GM21737 (cell line): ENCODE measurements at regions not wholly inside any gene's neighbourhood (a gene's known extent, or its start where the extent isn't known, plus 50 kb on each side); places are given as distances from the start of the nearest gene placed in this dataset.

Experiments
- ATAC-seq: cut with Tn5 transposase; IDR thresholded peaks from one replicate; pipeline ENCODE4 v1.9.1; 2021; ENCODE audit warnings: mild to moderate bottlenecking, moderate library complexity; ENCODE audit not compliant: unreplicated experiment

- ATAC-seq, result no peak
These were observed 574.4 kb downstream of the TNS3 start for GRCh38 chr7:47007471-47007870.

- ATAC-seq, result no peak
These were observed 581.4 kb downstream of the TNS3 start for GRCh38 chr7:47000561-47000960.

- ATAC-seq, result no peak
These were observed 582.0 kb downstream of the TNS3 start for GRCh38 chr7:46999866-47000265.

GRCh38 chr7:46996972-46997371, 584.9 kb downstream of the TNS3 start:
- no peak for ATAC-seq

- ATAC-seq, result no peak
These were observed 588.5 kb downstream of the TNS3 start for GRCh38 chr7:46993396-46993795.

GRCh38 chr7:46990761-46991160, 591.1 kb downstream of the TNS3 start:
- no peak for ATAC-seq

- no peak for ATAC-seq
These were observed 592.7 kb downstream of the TNS3 start for GRCh38 chr7:46989247-46989646.

- ATAC-seq, result no peak
These were observed 599.0 kb downstream of the TNS3 start for GRCh38 chr7:46982928-46983327.

GRCh38 chr7:46979439-46979838, 602.5 kb downstream of the TNS3 start:
- no peak for ATAC-seq

- no peak for ATAC-seq
These were observed 606.4 kb downstream of the TNS3 start for GRCh38 chr7:46975493-46975892.

GRCh38 chr7:46972205-46972604, 609.7 kb downstream of the TNS3 start:
- ATAC-seq, result no peak

- no peak for ATAC-seq
These were observed 611.4 kb downstream of the TNS3 start for GRCh38 chr7:46970476-46970875.

- ATAC-seq, result no peak
These were observed 611.8 kb downstream of the TNS3 start for GRCh38 chr7:46970131-46970430.

GRCh38 chr7:46969303-46970130, 612.4 kb downstream of the TNS3 start:
- ATAC-seq, result no peak

GRCh38 chr7:46968003-46968402, 613.9 kb downstream of the TNS3 start:
- ATAC-seq, result no peak

GRCh38 chr7:46963719-46964118, 618.2 kb downstream of the TNS3 start:
- no peak for ATAC-seq

- no peak for ATAC-seq
These were observed 620.9 kb downstream of the TNS3 start for GRCh38 chr7:46960970-46961369.

GRCh38 chr7:46957195-46957594, 624.7 kb downstream of the TNS3 start:
- no peak for ATAC-seq

GRCh38 chr7:46955531-46955930, 626.4 kb downstream of the TNS3 start:
- ATAC-seq, result no peak

- ATAC-seq, result no peak
These were observed 627.7 kb downstream of the TNS3 start for GRCh38 chr7:46954181-46954580.

GRCh38 chr7:46953008-46953407, 628.9 kb downstream of the TNS3 start:
- ATAC-seq, result no peak

GRCh38 chr7:46949270-46949931, 632.5 kb downstream of the TNS3 start:
- no peak for ATAC-seq

- ATAC-seq, result no peak
These were observed 633.2 kb downstream of the TNS3 start for GRCh38 chr7:46948716-46949115.
